Lung (tissue), 11 donors: ENCODE measurements at regions not wholly inside any gene's neighbourhood (a gene's known extent, or its start where the extent isn't known, plus 50 kb on each side); places are given as distances from the start of the nearest gene placed in this dataset.

Source experiments
- ATAC-seq: fragments of 200-7000 bp; cut with Tn5 transposase; one replicate; pipeline ENCODE4 v1.9.1; 2020; ENCODE audit warnings: moderate number of reproducible peaks; ENCODE audit not compliant: insufficient read depth, low FRiP score
- DNase-seq, 3 donors: peaks; one replicate each; pipeline ENCODE4 v3.0.0-alpha.2; 2013 to 2017
- H3K27ac ChIP-seq, 2 donors: one replicate each; pipeline ENCODE4 v1.5.1; 2013; ENCODE audit warnings: mild to moderate bottlenecking in 2 of 2, moderate library complexity in 2 of 2, control low read depth in 1 of 2, inconsistent platforms in 1 of 2, low read depth in 1 of 2, low read length in 1 of 2
- H3K27me3 ChIP-seq, 3 donors: one replicate each; pipeline ENCODE4 v1.5.1; 2013; ENCODE audit warnings: low read length in 2 of 3; ENCODE audit not compliant: control insufficient read depth in 3 of 3, insufficient read depth in 3 of 3
- H3K36me3 ChIP-seq, 4 donors: one replicate each; pipeline ENCODE4 v1.5.1; 2013; ENCODE audit warnings: low read length in 4 of 4, mild to moderate bottlenecking in 1 of 4, moderate library complexity in 1 of 4; ENCODE audit not compliant: control insufficient read depth in 4 of 4, insufficient read depth in 4 of 4
- H3K4me1 ChIP-seq, 5 donors: one replicate each; pipeline ENCODE4 v1.5.1; 2013; ENCODE audit warnings: low read length in 5 of 5, mild to moderate bottlenecking in 2 of 5, moderate library complexity in 1 of 5; ENCODE audit not compliant: control insufficient read depth in 5 of 5, insufficient read depth in 5 of 5
- H3K4me3 ChIP-seq: one replicate; pipeline ENCODE4 v1.5.1; 2013; ENCODE audit warnings: mild to moderate bottlenecking, control low read depth, moderate library complexity
- H3K9ac ChIP-seq, 2 donors: one replicate each; pipeline ENCODE4 v1.5.1; 2013; ENCODE audit warnings: low read length in 2 of 2, control low read depth in 1 of 2; ENCODE audit not compliant: insufficient read depth in 1 of 2
- H3K9me3 ChIP-seq, 4 donors: one replicate each; pipeline ENCODE4 v1.5.1; 2013; ENCODE audit warnings: low read length in 3 of 4, mild to moderate bottlenecking in 1 of 4, moderate library complexity in 1 of 4; ENCODE audit not compliant: control insufficient read depth in 4 of 4, insufficient read depth in 3 of 4
- WGBS, 2 donors: extraction: QIAGEN DNeasy Blood & Tissue Kit; methylation state at CpG; one replicate each; pipeline ENCODE4 v1.1.7; 2013; 5-methylcytosine and 5-hydroxymethylcytosine counted together
- TF ChIP-seq, protein P1 (sequence below): IDR thresholded peaks from 2 replicates; pipeline ENCODE4 v1.5.1; 2012; ENCODE audit warnings: mild to moderate bottlenecking; ENCODE audit errors: control extremely low read depth, extremely low read depth
- donor health status: control.
- donor health status: control.
- donor health status: Bipolar disorder and iron deficiency.
- donor health status: healthy.
- donor health status: DM: yes; HTN: yes; CAD: no.

DNA sequence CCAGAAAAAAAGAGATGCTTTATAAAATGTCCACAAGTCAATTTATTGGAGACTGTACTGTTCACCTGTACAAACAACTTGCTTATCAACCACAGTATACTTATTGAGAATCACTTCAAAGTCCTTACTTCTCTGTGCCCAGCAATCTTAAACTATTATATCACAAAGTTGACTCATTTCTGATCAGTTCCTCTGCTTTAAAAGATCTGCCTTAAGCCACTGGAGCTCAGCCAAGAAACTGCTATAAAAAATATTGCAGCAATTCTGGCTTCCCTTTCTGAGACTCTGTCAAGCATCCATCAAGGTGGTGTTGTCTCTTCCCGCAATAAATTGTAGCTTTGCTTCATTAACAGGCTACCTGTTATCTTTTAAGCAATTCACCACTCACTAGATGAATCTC is 375.2 kb upstream of the SPHKAP start:
- Histone ChIP-seq H3K36me3 (no peaks in the 10 kb centered on the region), H3K9ac (no peak overlapping the region), H3K27me3 (no peaks in the 10 kb centered on the region), H3K9me3 (no peaks in the 10 kb centered on the region), H3K4me3 (no peak overlapping the region), H3K4me1 (peaks cover 0 to 3% (median 0%) of the 10 kb centered on the region in 5 donors), H3K27ac (no peak overlapping the region)
- TF ChIP-seq, protein P1, sequence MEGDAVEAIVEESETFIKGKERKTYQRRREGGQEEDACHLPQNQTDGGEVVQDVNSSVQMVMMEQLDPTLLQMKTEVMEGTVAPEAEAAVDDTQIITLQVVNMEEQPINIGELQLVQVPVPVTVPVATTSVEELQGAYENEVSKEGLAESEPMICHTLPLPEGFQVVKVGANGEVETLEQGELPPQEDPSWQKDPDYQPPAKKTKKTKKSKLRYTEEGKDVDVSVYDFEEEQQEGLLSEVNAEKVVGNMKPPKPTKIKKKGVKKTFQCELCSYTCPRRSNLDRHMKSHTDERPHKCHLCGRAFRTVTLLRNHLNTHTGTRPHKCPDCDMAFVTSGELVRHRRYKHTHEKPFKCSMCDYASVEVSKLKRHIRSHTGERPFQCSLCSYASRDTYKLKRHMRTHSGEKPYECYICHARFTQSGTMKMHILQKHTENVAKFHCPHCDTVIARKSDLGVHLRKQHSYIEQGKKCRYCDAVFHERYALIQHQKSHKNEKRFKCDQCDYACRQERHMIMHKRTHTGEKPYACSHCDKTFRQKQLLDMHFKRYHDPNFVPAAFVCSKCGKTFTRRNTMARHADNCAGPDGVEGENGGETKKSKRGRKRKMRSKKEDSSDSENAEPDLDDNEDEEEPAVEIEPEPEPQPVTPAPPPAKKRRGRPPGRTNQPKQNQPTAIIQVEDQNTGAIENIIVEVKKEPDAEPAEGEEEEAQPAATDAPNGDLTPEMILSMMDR: no peak
- 58 to 73% methylated on average over 1 of the region's 1 CpG for WGBS, 2 donors
- DNase-seq (peak in 1 of 3 donors; percentile 22), ATAC-seq (no peak)

DNA sequence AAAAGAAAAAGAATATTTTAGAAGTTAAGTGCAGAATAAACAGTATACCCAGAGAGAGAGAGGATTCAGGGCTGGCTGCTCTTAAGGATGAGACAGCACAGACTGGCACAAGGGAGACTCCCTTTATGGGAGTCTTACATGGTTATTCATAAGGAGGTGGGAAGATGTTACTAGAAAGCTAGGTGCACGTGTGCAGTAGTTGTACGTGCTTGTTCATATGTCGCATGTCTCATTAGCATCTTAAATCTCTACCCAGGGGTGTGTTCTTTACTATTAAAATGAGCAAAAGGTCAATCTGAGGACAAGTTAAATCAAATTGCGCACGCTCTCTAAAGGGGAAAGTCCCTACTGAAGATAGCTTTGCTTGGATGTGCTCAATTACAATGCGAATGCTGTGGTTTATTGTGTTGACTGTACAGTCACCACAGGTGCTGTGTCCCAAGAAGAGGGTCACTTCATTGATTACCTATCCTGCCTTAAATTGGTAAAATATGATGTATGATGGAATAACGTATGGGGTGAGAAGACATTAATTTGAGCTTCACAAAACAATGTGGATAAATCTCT is 368.0 kb upstream of the SPHKAP start:
- H3K36me3 ChIP-seq: no peaks in the 10 kb centered on the region
- no peak overlapping the region for H3K9ac ChIP-seq
- H3K4me1 ChIP-seq: peaks cover 0 to 10% (median 0%) of the 10 kb centered on the region in 5 donors
- H3K27ac ChIP-seq: no peak overlapping the region
- no peak for ATAC-seq
- no peak overlapping the region for H3K4me3 ChIP-seq
- TF ChIP-seq, protein P1: no peak
- no peak for DNase-seq
- 92 to 95% methylated on average over 7 of the region's 7 CpGs for WGBS, 2 donors
- H3K9me3 ChIP-seq: peaks cover 0 to 3% (median 0%) of the 10 kb centered on the region in 4 donors
- no peaks in the 10 kb centered on the region for H3K27me3 ChIP-seq

DNA sequence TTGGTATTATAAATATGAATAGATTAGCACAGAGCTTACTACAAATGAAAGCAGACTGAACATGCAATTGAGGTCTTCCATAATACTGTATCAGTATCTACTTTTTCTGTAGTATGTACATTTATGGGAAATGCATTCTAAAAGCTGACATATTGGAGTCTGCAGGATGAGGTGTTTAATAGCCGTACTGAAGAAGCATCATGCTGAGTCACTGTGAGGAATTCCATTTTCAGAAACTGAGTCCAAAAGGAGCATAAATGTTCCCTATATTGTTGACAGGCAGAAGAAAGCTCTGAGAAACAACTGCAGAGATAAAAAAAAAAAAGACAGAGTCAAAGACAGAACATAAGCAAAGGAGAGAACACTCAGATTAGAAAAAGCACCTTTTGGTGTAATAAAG is 366.7 kb upstream of the SPHKAP start:
- DNase-seq: no peak
- Histone ChIP-seq H3K27ac (no peak overlapping the region), H3K27me3 (no peaks in the 10 kb centered on the region), H3K4me1 (peaks cover 0 to 10% (median 0%) of the 10 kb centered on the region in 5 donors), H3K4me3 (no peak overlapping the region), H3K9ac (no peak overlapping the region), H3K9me3 (peaks cover 0 to 3% (median 0%) of the 10 kb centered on the region in 4 donors), H3K36me3 (no peaks in the 10 kb centered on the region)
- TF ChIP-seq, protein P1: no peak
- 87 to 89% methylated on average over 1 of the region's 1 CpG for WGBS, 2 donors
- ATAC-seq: no peak

DNA sequence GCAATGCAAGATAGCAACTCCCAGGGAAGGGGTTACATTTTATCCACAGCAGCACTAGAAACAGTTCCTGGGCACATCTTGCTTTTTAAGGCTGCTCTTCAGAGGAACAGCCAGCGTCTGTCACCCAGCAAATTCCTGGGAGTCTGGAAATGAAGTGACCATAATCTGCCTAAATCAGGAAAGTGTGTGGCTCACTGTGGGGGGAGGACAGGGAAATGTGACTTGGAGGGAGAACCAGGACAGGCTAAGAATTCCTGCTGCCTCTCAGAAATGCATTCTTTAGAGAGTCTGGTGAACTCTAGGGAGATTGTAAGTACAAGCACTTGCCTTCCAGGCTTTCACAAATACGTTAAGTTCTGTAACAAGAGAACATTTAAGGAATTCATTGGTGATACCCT is 364.3 kb upstream of the SPHKAP start:
- WGBS, 2 donors: 48 to 67% methylated on average over 2 of the region's 2 CpGs
- H3K9ac ChIP-seq: no peak overlapping the region
- H3K4me3 ChIP-seq: no peak overlapping the region
- no peak overlapping the region for H3K27ac ChIP-seq
- peaks cover 0 to 10% (median 0%) of the 10 kb centered on the region in 5 donors for H3K4me1 ChIP-seq
- DNase-seq: peak; percentile 36 to 48 (median 46)
- no peaks in the 10 kb centered on the region for H3K27me3 ChIP-seq
- TF ChIP-seq, protein P1: no peak
- ATAC-seq: no peak
- H3K9me3 ChIP-seq: peaks cover 0 to 5% (median 0%) of the 10 kb centered on the region in 4 donors
- H3K36me3 ChIP-seq: no peaks in the 10 kb centered on the region
